ENCODE measurements at regions not wholly inside any gene's neighbourhood (a gene's known extent, or its start where the extent isn't known, plus 50 kb on each side); places are given as distances from the start of the nearest gene placed in this dataset.

DNA sequence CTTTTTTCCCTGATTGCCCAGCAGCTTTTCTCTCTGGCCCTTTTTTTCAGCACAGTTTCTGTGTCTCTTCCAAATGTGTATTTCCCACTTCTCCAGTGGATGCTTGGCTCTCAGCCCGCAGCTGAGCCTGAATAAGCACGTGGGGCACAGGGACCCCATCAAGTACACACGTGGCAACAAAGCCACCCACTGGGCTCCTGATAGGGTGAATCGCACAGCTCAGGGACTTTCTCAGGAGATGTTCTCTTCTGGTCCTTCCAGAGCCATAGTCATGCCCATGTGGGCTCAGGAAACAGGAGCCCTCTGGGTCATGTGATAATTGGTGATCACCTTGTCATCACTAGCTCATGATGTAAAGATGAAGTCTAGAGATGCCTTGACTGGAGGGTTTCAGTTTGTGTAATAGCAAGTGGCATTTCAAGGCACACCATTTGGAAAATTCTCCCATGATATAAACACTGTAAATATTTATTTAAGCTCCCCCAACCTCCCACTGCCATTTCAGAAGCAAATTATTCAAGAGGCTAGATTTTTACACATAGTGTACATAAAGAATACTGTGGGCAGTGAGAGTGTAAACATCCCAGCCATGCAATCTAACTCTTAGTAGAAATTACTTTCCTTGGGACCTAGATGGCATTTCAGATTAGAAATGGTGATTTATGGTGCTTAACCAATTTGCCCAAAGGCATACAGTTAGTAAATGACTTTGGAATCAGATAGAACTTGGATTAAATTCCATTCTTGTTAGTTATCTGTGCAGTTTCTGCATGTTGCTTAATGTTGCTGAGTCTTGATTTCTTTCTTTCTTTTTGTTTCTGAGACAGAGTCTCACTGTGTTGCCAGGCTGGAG is 597.5 kb downstream of the SLC4A3 start:
- Histone ChIP-seq H3K27me3 (ENCODE audit: low read depth) (no peaks in the 10 kb centered on the region), H3K36me3 (no peaks in the 10 kb centered on the region), H3K27ac (replicated peaks) (no peak overlapping the region), H3K4me3 (no peak overlapping the region), H3K4me1 (no peaks in the 10 kb centered on the region), H3K9me3 (replicated peaks) (no peaks in the 10 kb centered on the region)
- no peak for DNase-seq
- TF ChIP-seq, protein P1, sequence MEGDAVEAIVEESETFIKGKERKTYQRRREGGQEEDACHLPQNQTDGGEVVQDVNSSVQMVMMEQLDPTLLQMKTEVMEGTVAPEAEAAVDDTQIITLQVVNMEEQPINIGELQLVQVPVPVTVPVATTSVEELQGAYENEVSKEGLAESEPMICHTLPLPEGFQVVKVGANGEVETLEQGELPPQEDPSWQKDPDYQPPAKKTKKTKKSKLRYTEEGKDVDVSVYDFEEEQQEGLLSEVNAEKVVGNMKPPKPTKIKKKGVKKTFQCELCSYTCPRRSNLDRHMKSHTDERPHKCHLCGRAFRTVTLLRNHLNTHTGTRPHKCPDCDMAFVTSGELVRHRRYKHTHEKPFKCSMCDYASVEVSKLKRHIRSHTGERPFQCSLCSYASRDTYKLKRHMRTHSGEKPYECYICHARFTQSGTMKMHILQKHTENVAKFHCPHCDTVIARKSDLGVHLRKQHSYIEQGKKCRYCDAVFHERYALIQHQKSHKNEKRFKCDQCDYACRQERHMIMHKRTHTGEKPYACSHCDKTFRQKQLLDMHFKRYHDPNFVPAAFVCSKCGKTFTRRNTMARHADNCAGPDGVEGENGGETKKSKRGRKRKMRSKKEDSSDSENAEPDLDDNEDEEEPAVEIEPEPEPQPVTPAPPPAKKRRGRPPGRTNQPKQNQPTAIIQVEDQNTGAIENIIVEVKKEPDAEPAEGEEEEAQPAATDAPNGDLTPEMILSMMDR (IDR thresholded peaks at IDR 0.05; ENCODE audit: borderline replicate concordance) = no peak
- intact Hi-C loops (cut with micrococcal nuclease) = no loop called here

DNA sequence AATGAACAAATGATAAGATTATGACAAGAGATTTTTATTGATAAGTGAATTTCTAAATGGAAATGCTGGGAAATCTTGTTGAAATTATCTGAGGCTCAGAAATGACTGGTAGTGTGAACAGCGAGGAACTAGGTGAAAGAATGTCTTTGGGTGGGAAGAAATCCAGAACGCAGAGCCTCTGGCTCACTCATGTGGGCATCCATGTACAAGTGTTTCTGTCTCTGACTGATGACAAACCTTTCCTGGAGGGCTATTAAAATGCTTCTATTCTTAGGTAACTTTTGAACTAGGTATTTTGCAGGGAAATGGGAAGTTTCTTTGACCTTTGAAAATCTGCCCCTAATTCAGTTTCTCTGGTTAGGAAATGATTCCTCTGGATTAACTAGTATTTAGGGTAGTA is 598.6 kb downstream of the SLC4A3 start:
- intact Hi-C loops (cut with micrococcal nuclease) = no loop called here

DNA sequence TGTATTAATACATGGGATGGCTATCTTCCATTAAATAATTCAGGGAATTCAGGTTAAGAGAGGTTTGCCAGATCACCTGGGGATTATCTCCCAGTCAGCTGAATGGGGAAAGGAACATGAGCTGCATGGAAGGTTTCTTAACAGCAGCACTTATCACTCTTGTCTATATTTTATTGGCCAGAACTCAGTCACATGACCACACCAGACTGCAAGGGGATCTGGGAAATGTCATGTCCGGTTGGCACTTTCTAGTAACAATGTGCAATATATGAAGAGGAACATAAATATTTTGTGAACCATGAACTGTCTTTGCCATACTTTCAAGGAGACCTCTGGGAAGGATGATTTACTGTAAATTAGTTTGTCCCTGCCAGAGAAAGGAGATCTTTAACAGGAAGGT is 599.1 kb downstream of the SLC4A3 start:
- intact Hi-C loops (cut with micrococcal nuclease) = no loop called here
- Histone ChIP-seq H3K9me3 (replicated peaks) (no peaks in the 10 kb centered on the region), H3K36me3 (no peaks in the 10 kb centered on the region), H3K27me3 (ENCODE audit: low read depth) (no peaks in the 10 kb centered on the region), H3K4me3 (no peak overlapping the region), H3K4me1 (no peaks in the 10 kb centered on the region), H3K27ac (replicated peaks) (no peak overlapping the region)
- DNase-seq = no peak
- TF ChIP-seq, protein P1 (IDR thresholded peaks at IDR 0.05; ENCODE audit: borderline replicate concordance) = no peak

More for the DNA sequence above, 598.6 kb downstream of the SLC4A3 start:
- TF ChIP-seq, protein P1 (IDR thresholded peaks at IDR 0.05; ENCODE audit: borderline replicate concordance) = no peak
- Histone ChIP-seq H3K9me3 (replicated peaks) (no peaks in the 10 kb centered on the region), H3K36me3 (no peaks in the 10 kb centered on the region), H3K4me3 (no peak overlapping the region), H3K4me1 (no peaks in the 10 kb centered on the region), H3K27me3 (ENCODE audit: low read depth) (no peaks in the 10 kb centered on the region), H3K27ac (replicated peaks) (no peak overlapping the region)
- DNase-seq = no peak

- H3K27ac ChIP-seq (replicated peaks) = no peak overlapping the region
These were observed 600.0 kb downstream of the SLC4A3 start for GRCh38 chr2:220227266-220227920.

DNA sequence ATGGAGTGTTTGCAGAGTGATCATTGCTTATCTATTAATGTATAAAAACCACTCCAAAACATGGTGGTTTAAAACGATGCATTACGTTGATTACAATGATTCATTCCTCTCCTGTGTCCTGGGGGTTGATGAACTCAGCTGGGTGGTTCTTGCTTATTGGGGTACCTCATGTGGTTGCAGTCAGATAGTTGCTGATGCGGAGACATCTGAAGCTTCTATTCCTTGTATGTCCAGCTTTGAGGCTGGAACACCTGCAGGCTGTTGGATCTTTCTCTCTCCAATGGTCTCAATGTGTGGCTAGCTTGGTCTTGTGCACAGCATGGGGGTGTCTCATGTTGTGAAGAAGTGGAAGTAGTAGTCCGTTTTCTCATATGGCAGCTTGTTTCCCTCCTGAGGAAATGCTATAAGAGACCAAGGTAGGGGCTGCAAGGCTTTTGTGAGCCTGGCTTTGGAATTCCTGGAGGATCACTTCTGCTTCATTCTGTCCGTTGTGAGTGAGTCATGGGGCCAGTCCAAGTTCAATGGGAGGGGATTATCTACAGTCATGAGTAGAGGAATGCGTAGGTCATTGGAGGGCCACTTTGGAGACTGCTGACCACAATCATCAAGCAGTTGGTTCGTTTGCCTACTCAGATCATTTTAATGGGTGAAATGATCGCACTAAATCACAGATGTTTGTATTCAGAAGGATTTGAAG is 601.0 kb downstream of the SLC4A3 start:
- H3K9me3 ChIP-seq (replicated peaks) = no peaks in the 10 kb centered on the region
- H3K27ac ChIP-seq (replicated peaks) = no peak overlapping the region
- no peaks in the 10 kb centered on the region for H3K27me3 ChIP-seq (ENCODE audit: low read depth)
- intact Hi-C loops (cut with micrococcal nuclease) = no loop called here
- TF ChIP-seq, protein P1 (IDR thresholded peaks at IDR 0.05; ENCODE audit: borderline replicate concordance) = no peak
- no peaks in the 10 kb centered on the region for H3K4me1 ChIP-seq
- H3K4me3 ChIP-seq = no peak overlapping the region
- no peak for DNase-seq
- no peaks in the 10 kb centered on the region for H3K36me3 ChIP-seq

More at GRCh38 chr2:220227266-220227920, 600.0 kb downstream of the SLC4A3 start:
- H3K4me3 ChIP-seq = no peak overlapping the region
- no peak for DNase-seq
- TF ChIP-seq, protein P1 (IDR thresholded peaks at IDR 0.05; ENCODE audit: borderline replicate concordance) = no peak
- no peaks in the 10 kb centered on the region for H3K27me3 ChIP-seq (ENCODE audit: low read depth)
- no peaks in the 10 kb centered on the region for H3K4me1 ChIP-seq
- intact Hi-C loops (cut with micrococcal nuclease) = no loop called here
- H3K36me3 ChIP-seq = no peaks in the 10 kb centered on the region
- no peaks in the 10 kb centered on the region for H3K9me3 ChIP-seq (replicated peaks)
